ENCODE measurements at regions not wholly inside any gene's neighbourhood (a gene's known extent, or its start where the extent isn't known, plus 50 kb on each side); places are given as distances from the start of the nearest gene placed in this dataset.

DNA sequence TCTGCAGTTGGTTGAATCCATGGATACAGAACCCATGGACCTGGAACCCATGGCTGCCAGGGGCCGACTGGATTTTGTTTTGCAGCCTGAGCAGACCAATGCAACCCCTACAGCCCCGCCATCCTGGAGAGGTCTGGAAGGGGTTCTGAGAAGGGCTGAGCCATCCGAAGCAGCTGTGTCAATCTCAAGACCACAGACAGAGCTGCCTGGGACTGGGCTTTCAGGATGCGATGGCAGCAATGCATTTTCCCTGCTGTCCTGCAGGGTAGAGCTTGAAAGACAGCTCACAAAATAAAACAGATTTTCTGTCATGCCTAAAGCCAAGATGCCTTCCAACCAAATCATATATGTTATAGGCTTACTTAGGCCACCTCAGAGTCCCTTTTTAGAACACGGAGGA lies 125.8 kb upstream of the NXT1 start:
- DNase-seq (no peak), FAIRE-seq (no peak)
- Histone ChIP-seq H3K27ac (ENCODE audit: low read depth in 2 of 2, low read length in 2 of 2) (no peak overlapping the region), H3K36me3 (ENCODE audit: control insufficient read depth in 2 of 3, insufficient read depth in 3 of 3, low read length in 3 of 3) (no peaks in the 10 kb centered on the region), H3K27me3 (ENCODE audit: control insufficient read depth, insufficient read depth, low read length) (no peaks in the 10 kb centered on the region), H3K9me3 (ENCODE audit: control insufficient read depth in 2 of 3, insufficient read depth in 1 of 3, low read length in 3 of 3) (peaks cover 0 to 12% (median 3%) of the 10 kb centered on the region in 3 donors), H3K9ac (ENCODE audit: low read length in 3 of 3) (no peak overlapping the region), H3K4me3 (ENCODE audit: low read length in 3 of 3) (no peak overlapping the region), H3K4me1 (ENCODE audit: control insufficient read depth in 2 of 3, insufficient read depth in 2 of 3, low read depth in 1 of 3, low read length in 3 of 3) (no peaks in the 10 kb centered on the region)
- TF ChIP-seq, protein P1, sequence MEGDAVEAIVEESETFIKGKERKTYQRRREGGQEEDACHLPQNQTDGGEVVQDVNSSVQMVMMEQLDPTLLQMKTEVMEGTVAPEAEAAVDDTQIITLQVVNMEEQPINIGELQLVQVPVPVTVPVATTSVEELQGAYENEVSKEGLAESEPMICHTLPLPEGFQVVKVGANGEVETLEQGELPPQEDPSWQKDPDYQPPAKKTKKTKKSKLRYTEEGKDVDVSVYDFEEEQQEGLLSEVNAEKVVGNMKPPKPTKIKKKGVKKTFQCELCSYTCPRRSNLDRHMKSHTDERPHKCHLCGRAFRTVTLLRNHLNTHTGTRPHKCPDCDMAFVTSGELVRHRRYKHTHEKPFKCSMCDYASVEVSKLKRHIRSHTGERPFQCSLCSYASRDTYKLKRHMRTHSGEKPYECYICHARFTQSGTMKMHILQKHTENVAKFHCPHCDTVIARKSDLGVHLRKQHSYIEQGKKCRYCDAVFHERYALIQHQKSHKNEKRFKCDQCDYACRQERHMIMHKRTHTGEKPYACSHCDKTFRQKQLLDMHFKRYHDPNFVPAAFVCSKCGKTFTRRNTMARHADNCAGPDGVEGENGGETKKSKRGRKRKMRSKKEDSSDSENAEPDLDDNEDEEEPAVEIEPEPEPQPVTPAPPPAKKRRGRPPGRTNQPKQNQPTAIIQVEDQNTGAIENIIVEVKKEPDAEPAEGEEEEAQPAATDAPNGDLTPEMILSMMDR (IDR thresholded peaks at IDR 0.05; ENCODE audit: borderline replicate concordance, extremely low read depth, insufficient read depth) = no peak
- intact Hi-C loops (cut with DNase I) = no loop called here

DNA sequence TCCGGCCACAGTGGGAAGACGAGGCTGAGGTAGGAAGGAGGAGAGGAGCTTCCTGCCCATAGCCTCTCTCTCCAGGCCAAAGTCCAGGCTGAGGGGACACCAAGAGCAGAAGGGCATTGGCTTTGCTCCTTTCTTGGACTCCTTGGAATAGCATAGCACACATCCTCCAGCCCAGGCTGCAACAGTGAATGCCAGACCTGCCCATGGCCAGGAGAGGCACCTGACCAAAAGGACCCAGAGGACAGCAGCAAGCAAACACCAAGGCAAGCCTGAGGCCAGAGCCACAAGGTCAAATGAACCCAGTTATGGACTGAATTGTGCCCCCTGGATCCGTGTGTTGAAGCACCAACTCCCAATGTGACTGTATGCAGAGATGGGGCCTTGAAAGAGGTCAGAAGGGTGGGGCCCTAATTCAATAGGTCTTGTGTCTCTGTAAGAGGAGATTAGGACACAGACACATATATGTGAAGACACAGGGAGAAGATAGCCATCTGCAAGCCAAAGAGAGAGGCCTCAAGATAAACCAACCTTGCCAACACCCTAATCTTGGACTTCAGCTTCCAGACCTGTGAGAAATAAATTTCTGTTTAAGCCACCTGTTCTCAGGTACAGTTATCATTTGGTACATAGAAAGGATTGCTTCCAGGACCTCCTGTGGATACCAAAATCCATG lies 126.5 kb upstream of the NXT1 start:
- H3K4me1 ChIP-seq (ENCODE audit: control insufficient read depth in 2 of 3, insufficient read depth in 2 of 3, low read depth in 1 of 3, low read length in 3 of 3) = no peaks in the 10 kb centered on the region
- H3K9me3 ChIP-seq (ENCODE audit: control insufficient read depth in 2 of 3, insufficient read depth in 1 of 3, low read length in 3 of 3) = peaks cover 0 to 12% (median 3%) of the 10 kb centered on the region in 3 donors
- no peak for FAIRE-seq
- H3K9ac ChIP-seq (ENCODE audit: low read length in 3 of 3) = no peak overlapping the region
- TF ChIP-seq, protein P1 (IDR thresholded peaks at IDR 0.05; ENCODE audit: borderline replicate concordance, extremely low read depth, insufficient read depth) = no peak
- H3K27me3 ChIP-seq (ENCODE audit: control insufficient read depth, insufficient read depth, low read length) = no peaks in the 10 kb centered on the region
- intact Hi-C loops (cut with DNase I) = no loop called here
- no peak overlapping the region for H3K27ac ChIP-seq (ENCODE audit: low read depth in 2 of 2, low read length in 2 of 2)
- no peaks in the 10 kb centered on the region for H3K36me3 ChIP-seq (ENCODE audit: control insufficient read depth in 2 of 3, insufficient read depth in 3 of 3, low read length in 3 of 3)
- no peak overlapping the region for H3K4me3 ChIP-seq (ENCODE audit: low read length in 3 of 3)
- DNase-seq = no peak

DNA sequence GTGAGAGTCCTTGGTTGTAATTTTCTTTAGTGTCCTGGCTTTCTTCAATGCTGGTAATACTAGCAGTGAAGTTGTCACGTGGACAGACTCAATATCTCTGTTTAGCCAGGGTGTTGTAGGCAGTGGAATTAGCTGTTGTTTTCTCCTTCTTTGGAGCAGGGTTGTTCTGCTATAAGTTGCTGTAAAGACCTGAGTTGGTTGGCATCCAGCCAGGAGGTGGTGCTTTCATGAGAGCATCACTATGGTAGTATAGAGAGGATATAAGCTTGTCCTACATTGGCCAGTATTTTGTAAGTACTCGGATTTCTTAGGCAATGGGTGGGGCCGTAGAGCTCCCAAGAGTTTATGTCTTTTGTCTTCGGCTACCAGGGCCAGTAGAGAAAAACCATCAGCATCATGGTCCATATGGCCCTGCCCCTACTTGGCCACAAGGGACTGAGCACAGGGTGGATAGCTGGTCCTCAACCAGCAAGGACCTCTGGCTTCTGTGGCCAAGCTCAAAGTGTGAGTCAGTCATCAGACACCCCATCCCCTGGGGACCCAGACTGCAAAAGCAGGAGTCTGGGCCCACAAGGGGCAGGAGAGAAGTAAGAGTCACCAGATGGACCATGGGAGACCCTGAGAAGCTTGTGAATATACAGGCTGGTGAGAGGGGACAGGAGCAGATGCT lies 127.9 kb upstream of the NXT1 start:
- FAIRE-seq (no peak), DNase-seq (no peak)
- no peak overlapping the region for H3K4me3 ChIP-seq (ENCODE audit: low read length in 3 of 3)
- H3K27me3 ChIP-seq (ENCODE audit: control insufficient read depth, insufficient read depth, low read length) = no peaks in the 10 kb centered on the region
- no peaks in the 10 kb centered on the region for H3K36me3 ChIP-seq (ENCODE audit: control insufficient read depth in 2 of 3, insufficient read depth in 3 of 3, low read length in 3 of 3)
- no peaks in the 10 kb centered on the region for H3K4me1 ChIP-seq (ENCODE audit: control insufficient read depth in 2 of 3, insufficient read depth in 2 of 3, low read depth in 1 of 3, low read length in 3 of 3)
- H3K9me3 ChIP-seq (ENCODE audit: control insufficient read depth in 2 of 3, insufficient read depth in 1 of 3, low read length in 3 of 3) = peaks cover 0 to 12% (median 3%) of the 10 kb centered on the region in 3 donors
- no peak overlapping the region for H3K27ac ChIP-seq (ENCODE audit: low read depth in 2 of 2, low read length in 2 of 2)
- TF ChIP-seq, protein P1 (IDR thresholded peaks at IDR 0.05; ENCODE audit: borderline replicate concordance, extremely low read depth, insufficient read depth) = no peak
- H3K9ac ChIP-seq (ENCODE audit: low read length in 3 of 3) = no peak overlapping the region
- intact Hi-C loops (cut with DNase I) = no loop called here

All from kidney (tissue), 13 donors.